IMR-90 (cell line): ENCODE measurements at regions not wholly inside any gene's neighbourhood (a gene's known extent, or its start where the extent isn't known, plus 50 kb on each side); places are given as distances from the start of the nearest gene placed in this dataset.
"Not testable (repeated sequence)": the region's sequence is repeated elsewhere in the genome, so short reads cannot be mapped to it uniquely, and the experiment has no call there.

Experiments
- ATAC-seq: fragments of 200-7000 bp; cut with Tn5 transposase; 2 replicates; pipeline ENCODE4 v1.9.1; 2020; ENCODE audit warnings: low read depth, mild to moderate bottlenecking, moderate library complexity
- BruUV-seq: library from RNA; stranded (reverse); fragments of 400-500 nt; replicated peaks from 2 replicates; lab custom pipeline; 2021; lab: Mats Ljungman, UMichigan
- CTCF ChIA-PET: fragments of 300-600 bp; formaldehyde crosslinking; extraction: SDS; loops from one replicate; lab custom pipeline; 2021; ENCODE audit warnings: antibody characterized with exemption; lab: Yijun Ruan, JAX
- POLR2A ChIA-PET: fragments of 300-600 bp; sonication (Branson Sonifier 250); formaldehyde crosslinking; loops from one replicate; lab custom pipeline; 2022; ENCODE audit warnings: antibody characterized with exemption; ENCODE audit not compliant: unreplicated experiment; lab: Charles Lee
- DNase-seq: peaks from one replicate; pipeline ENCODE4 v3.0.0; 2013
- H2AFZ ChIP-seq: replicated peaks from 2 replicates; pipeline ENCODE3; 2013; ENCODE audit warnings: low read length, mild to moderate bottlenecking; ENCODE audit not compliant: poor library complexity
- H2AK5ac ChIP-seq: 2 replicates; pipeline ENCODE4 v1.6.1; 2013; ENCODE audit warnings: low read depth, low read length, inconsistent platforms
- H2AK9ac ChIP-seq: replicated peaks from 2 replicates; pipeline ENCODE3; 2013; ENCODE audit warnings: mild to moderate bottlenecking, low read depth, low read length, moderate library complexity; ENCODE audit not compliant: poor library complexity
- H2BK120ac ChIP-seq: 2 replicates; pipeline ENCODE4 v1.6.1; 2013; ENCODE audit warnings: low read depth, low read length, inconsistent platforms
- H2BK15ac ChIP-seq: 3 replicates; pipeline ENCODE4 v1.6.1; 2013; ENCODE audit warnings: low read depth, low read length, inconsistent platforms
- H2BK20ac ChIP-seq: 2 replicates; pipeline ENCODE4 v1.6.1; 2013; ENCODE audit warnings: low read depth, mild to moderate bottlenecking, inconsistent platforms, low read length, moderate library complexity
- H2BK5ac ChIP-seq: 2 replicates; pipeline ENCODE4 v1.6.1; 2013; ENCODE audit warnings: mild to moderate bottlenecking, low read depth, low read length, inconsistent platforms; ENCODE audit not compliant: poor library complexity, severe bottlenecking
- H3K14ac ChIP-seq: replicated peaks from 2 replicates; pipeline ENCODE4 v1.6.1; 2013; ENCODE audit warnings: low read depth, low read length, inconsistent platforms
- H3K18ac ChIP-seq: 2 replicates; pipeline ENCODE4 v1.6.1; 2013; ENCODE audit warnings: low read depth, low read length, control low read depth
- H3K23ac ChIP-seq: 2 replicates; pipeline ENCODE4 v1.6.1; 2013; ENCODE audit warnings: low read depth, low read length, inconsistent platforms
- H3K27ac ChIP-seq: 2 replicates; pipeline ENCODE4 v1.5.1; 2013; ENCODE audit warnings: mild to moderate bottlenecking, control low read depth, low read length; ENCODE audit not compliant: insufficient read depth
- H3K27me3 ChIP-seq: 2 replicates; pipeline ENCODE4 v1.6.1; 2013; ENCODE audit warnings: low read length; ENCODE audit not compliant: control insufficient read depth, insufficient read depth
- H3K36me3 ChIP-seq: 2 replicates; pipeline ENCODE4 v1.6.1; 2013; ENCODE audit warnings: low read length, mixed read lengths; ENCODE audit not compliant: control insufficient read depth, insufficient read depth
- H3K4ac ChIP-seq: 2 replicates; pipeline ENCODE4 v1.6.1; 2013; ENCODE audit warnings: low read depth, low read length, inconsistent platforms
- H3K4me1 ChIP-seq: 2 replicates; pipeline ENCODE4 v1.6.1; 2013; ENCODE audit warnings: low read length, mixed read lengths; ENCODE audit not compliant: control insufficient read depth, insufficient read depth
- H3K4me2 ChIP-seq: 2 replicates; pipeline ENCODE4 v1.6.1; 2013; ENCODE audit warnings: low read depth, mild to moderate bottlenecking, control low read depth, low read length, moderate library complexity
- H3K4me3 ChIP-seq: 2 replicates; pipeline ENCODE4 v1.5.1; 2013; ENCODE audit warnings: low read depth, mild to moderate bottlenecking, control low read depth, low read length, moderate library complexity; ENCODE audit not compliant: insufficient read depth
- H3K56ac ChIP-seq: 2 replicates; pipeline ENCODE4 v1.6.1; 2013; ENCODE audit warnings: low read length, inconsistent platforms; ENCODE audit not compliant: insufficient read depth; ENCODE audit errors: extremely low read depth
- H3K79me1 ChIP-seq, 2 experiments: 2 replicates each; pipeline ENCODE4 v1.6.1; 2013; ENCODE audit warnings: low read length in 2 of 2, inconsistent platforms in 1 of 2, low read depth in 1 of 2
- H3K9ac ChIP-seq: 2 replicates; pipeline ENCODE4 v1.6.1; 2013; ENCODE audit warnings: low read depth, low read length, control low read depth
- H3K9me1 ChIP-seq: 2 replicates; pipeline ENCODE4 v1.6.1; 2013; ENCODE audit warnings: low read length, inconsistent platforms; ENCODE audit not compliant: insufficient read depth
- H3K9me3 ChIP-seq: 2 replicates; pipeline ENCODE4 v1.6.1; 2013; ENCODE audit warnings: low read length; ENCODE audit not compliant: control insufficient read depth, insufficient read depth
- H4K20me1 ChIP-seq: 2 replicates; pipeline ENCODE4 v1.6.1; 2013; ENCODE audit warnings: low read length, inconsistent platforms; ENCODE audit not compliant: insufficient read depth
- H4K5ac ChIP-seq: 2 replicates; pipeline ENCODE4 v1.6.1; 2013; ENCODE audit warnings: mild to moderate bottlenecking, low read depth, low read length, control low read depth
- H4K8ac ChIP-seq, 2 experiments: 2 replicates each; pipeline ENCODE4 v1.6.1; 2013; ENCODE audit warnings: low read depth in 2 of 2, low read length in 2 of 2, control low read depth in 1 of 2, inconsistent platforms in 1 of 2
- H4K91ac ChIP-seq: 2 replicates; pipeline ENCODE4 v1.6.1; 2013; ENCODE audit warnings: low read depth, low read length, inconsistent platforms; ENCODE audit not compliant: insufficient read depth
- WGBS, 2 experiments: methylation state at CpG; one replicate each; pipeline versions ENCODE4 v1.1.5 to v1.1.7; 2013; ENCODE audit warnings: missing lambda C conversion rate in 2 of 2; ENCODE audit not compliant: insufficient read length in 1 of 2; ENCODE audit errors: extremely low coverage in 2 of 2; 5-methylcytosine and 5-hydroxymethylcytosine counted together
- dilution Hi-C: fragments of 300-500 bp; cut with HindIII; formaldehyde crosslinking; loops from one replicate; pipeline ENCODE4 v1.14.3; 2018; ENCODE audit warnings: low sequenced_read_pairs; ENCODE audit not compliant: unreplicated experiment
- in situ Hi-C: fragments of 300-500 bp; cut with MboI; formaldehyde crosslinking; loops from 3 replicates; pipeline ENCODE4 v1.14.3; 2019; ENCODE audit warnings: low sequenced_read_pairs, inconsistent platforms, mixed read lengths
- intact Hi-C: fragments of 100-400 bp; cut with micrococcal nuclease; formaldehyde crosslinking; loops from 2 replicates; pipeline ENCODE4 v1.10.0; 2022

GRCh38 chr9:39503178-39503577, 147.7 kb downstream of the SPATA31A1 start:
- POLR2A ChIA-PET, intact Hi-C loops, H3K9me1 ChIP-seq, H4K91ac ChIP-seq, H3K9me3 ChIP-seq, H2AK9ac ChIP-seq, in situ Hi-C loops, H3K4me2 ChIP-seq, BruUV-seq, CTCF ChIA-PET, H3K23ac ChIP-seq, H3K14ac ChIP-seq, H2BK120ac ChIP-seq, H2AK5ac ChIP-seq, H2BK15ac ChIP-seq, H4K8ac ChIP-seq, H3K27me3 ChIP-seq, H3K27ac ChIP-seq, H3K4ac ChIP-seq, H2AFZ ChIP-seq, H2BK5ac ChIP-seq, H4K5ac ChIP-seq, ATAC-seq, dilution Hi-C loops, H3K36me3 ChIP-seq, H4K20me1 ChIP-seq, H3K4me3 ChIP-seq, DNase-seq, H3K18ac ChIP-seq, H3K9ac ChIP-seq, H2BK20ac ChIP-seq, H3K56ac ChIP-seq, H3K4me1 ChIP-seq, H3K79me1 ChIP-seq: not testable (repeated sequence)
- WGBS, 2 experiments: no CpG with 5 or more reads among the region's 4 CpGs

GRCh38 chr9:39527387-39528029, 172.0 kb downstream of the SPATA31A1 start:
- BruUV-seq, H4K8ac ChIP-seq, H3K56ac ChIP-seq, H4K5ac ChIP-seq, H3K27ac ChIP-seq, H3K9ac ChIP-seq, H3K9me3 ChIP-seq, DNase-seq, H2BK15ac ChIP-seq, H3K9me1 ChIP-seq, POLR2A ChIA-PET, intact Hi-C loops, H4K20me1 ChIP-seq, H3K36me3 ChIP-seq, H3K4me3 ChIP-seq, dilution Hi-C loops, H3K27me3 ChIP-seq, H3K4me2 ChIP-seq, H4K91ac ChIP-seq, H2BK5ac ChIP-seq, H2AK9ac ChIP-seq, CTCF ChIA-PET, ATAC-seq, H3K14ac ChIP-seq, H3K18ac ChIP-seq, H2BK20ac ChIP-seq, H2AK5ac ChIP-seq, H3K23ac ChIP-seq, H2BK120ac ChIP-seq, H3K4me1 ChIP-seq, in situ Hi-C loops, H3K79me1 ChIP-seq, H2AFZ ChIP-seq, H3K4ac ChIP-seq: not testable (repeated sequence)
- no CpG with 5 or more reads among the region's 9 CpGs for WGBS, 2 experiments
